ENCODE measurements at regions not wholly inside any gene's neighbourhood (a gene's known extent, or its start where the extent isn't known, plus 50 kb on each side); places are given as distances from the start of the nearest gene placed in this dataset.

DNA sequence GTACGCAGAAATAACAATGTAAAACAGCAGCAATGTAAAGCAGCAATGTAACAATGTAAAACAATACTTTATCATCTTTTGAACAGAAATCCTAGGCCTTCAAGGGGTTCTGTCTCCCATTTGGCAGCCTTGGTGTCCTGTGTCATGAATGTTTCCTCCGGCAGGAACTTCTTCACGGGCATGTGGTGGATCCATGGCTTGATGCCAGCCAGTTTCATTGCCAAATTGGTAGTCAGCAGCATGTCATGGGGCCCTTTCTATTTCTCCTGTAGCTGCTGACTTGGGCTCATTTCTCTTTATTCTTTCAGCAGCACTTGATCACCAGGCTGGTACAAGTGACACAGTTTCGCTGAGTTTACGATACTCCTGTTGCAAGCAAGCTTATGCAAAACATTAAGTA is 275.3 kb downstream of the HTR1A start:
- TF ChIP-seq, protein P1, sequence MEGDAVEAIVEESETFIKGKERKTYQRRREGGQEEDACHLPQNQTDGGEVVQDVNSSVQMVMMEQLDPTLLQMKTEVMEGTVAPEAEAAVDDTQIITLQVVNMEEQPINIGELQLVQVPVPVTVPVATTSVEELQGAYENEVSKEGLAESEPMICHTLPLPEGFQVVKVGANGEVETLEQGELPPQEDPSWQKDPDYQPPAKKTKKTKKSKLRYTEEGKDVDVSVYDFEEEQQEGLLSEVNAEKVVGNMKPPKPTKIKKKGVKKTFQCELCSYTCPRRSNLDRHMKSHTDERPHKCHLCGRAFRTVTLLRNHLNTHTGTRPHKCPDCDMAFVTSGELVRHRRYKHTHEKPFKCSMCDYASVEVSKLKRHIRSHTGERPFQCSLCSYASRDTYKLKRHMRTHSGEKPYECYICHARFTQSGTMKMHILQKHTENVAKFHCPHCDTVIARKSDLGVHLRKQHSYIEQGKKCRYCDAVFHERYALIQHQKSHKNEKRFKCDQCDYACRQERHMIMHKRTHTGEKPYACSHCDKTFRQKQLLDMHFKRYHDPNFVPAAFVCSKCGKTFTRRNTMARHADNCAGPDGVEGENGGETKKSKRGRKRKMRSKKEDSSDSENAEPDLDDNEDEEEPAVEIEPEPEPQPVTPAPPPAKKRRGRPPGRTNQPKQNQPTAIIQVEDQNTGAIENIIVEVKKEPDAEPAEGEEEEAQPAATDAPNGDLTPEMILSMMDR (IDR thresholded peaks at IDR 0.05; ENCODE audit: low read length): no peak
- no peak for TF ChIP-seq EZH2 (IDR thresholded peaks at IDR 0.05; ENCODE audit: borderline replicate concordance, low read length)

Data from OCI-LY1 (cell line).